ENCODE measurements at regions not wholly inside any gene's neighbourhood (a gene's known extent, or its start where the extent isn't known, plus 50 kb on each side); places are given as distances from the start of the nearest gene placed in this dataset.

DNA sequence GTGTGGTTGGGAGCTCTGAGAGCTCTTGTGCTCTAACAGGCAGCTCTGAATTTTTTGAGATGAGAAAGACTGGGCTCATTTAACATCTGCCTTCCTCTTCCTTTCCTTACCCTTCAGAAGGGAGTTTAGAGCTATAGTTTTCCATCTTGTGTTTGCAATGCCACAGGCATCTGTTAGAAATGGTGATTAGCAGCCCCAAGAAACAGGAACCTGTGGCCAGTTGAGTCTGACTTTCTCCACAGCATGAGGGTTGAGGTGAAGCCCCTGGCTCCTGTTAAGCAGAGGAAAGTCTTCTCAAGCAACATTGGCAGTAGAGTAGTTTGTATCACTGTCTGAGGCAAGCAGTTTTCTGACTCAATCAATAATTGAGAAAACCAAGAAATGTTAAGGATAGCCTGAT, 577.4 kb downstream of the ZEB2 start:
- intact Hi-C loops (cut with micrococcal nuclease) = no loop called here
- Histone ChIP-seq H3K27ac (ENCODE audit: low read depth in 1 of 2, low read length in 2 of 2) (no peak overlapping the region), H3K27me3 (ENCODE audit: control insufficient read depth in 2 of 2, insufficient read depth in 2 of 2, low read length in 2 of 2) (peaks cover 25 to 29% of the 10 kb centered on the region in 2 donors), H3K36me3 (replicated peaks in 1 of 2; ENCODE audit: control insufficient read depth in 1 of 2, insufficient read depth in 2 of 2, low read length in 2 of 2) (no peaks in the 10 kb centered on the region), H4K20me1 (ENCODE audit: insufficient read depth, low read length) (no peaks in the 10 kb centered on the region), H2AFZ (ENCODE audit: insufficient read depth, low read depth, low read length, poor library complexity, severe bottlenecking) (no peak overlapping the region), H3K4me1 (ENCODE audit: control insufficient read depth in 1 of 2, insufficient read depth in 2 of 2, low read length in 2 of 2) (peaks cover 0 to under 1% of the 10 kb centered on the region in 2 donors), H3K79me2 (ENCODE audit: insufficient read depth, low read length) (no peaks in the 10 kb centered on the region), H3K4me3 (replicated peaks in 1 of 3; ENCODE audit: low read depth in 2 of 3, low read length in 3 of 3) (no peak overlapping the region), H3K9ac (ENCODE audit: insufficient read depth, low read length, poor library complexity, severe bottlenecking) (no peak overlapping the region), H3K4me2 (replicated peaks; ENCODE audit: extremely low read depth, low read length, poor library complexity, severe bottlenecking) (no peak overlapping the region), H3K9me3 (replicated peaks in 1 of 2; ENCODE audit: control insufficient read depth in 1 of 2, insufficient read depth in 1 of 2, low read length in 2 of 2) (no peaks in the 10 kb centered on the region)
- Mint-ChIP-seq H3K4me1 (peaks cover 5% of the 10 kb centered on the region), H3K9me3 (peaks cover 0 to 3% (median 2%) of the 10 kb centered on the region in 7 donors), H3K27me3 (ENCODE audit: low read depth in 3 of 3) (peaks cover 25 to 30% (median 25%) of the 10 kb centered on the region in 3 donors), H3K27ac (no peak overlapping the region), H3K36me3 (peaks cover 5 to 6% of the 10 kb centered on the region in 2 donors), H3K4me3 (no peak overlapping the region)
- DNase-seq = no peak
- TF ChIP-seq, protein P1, sequence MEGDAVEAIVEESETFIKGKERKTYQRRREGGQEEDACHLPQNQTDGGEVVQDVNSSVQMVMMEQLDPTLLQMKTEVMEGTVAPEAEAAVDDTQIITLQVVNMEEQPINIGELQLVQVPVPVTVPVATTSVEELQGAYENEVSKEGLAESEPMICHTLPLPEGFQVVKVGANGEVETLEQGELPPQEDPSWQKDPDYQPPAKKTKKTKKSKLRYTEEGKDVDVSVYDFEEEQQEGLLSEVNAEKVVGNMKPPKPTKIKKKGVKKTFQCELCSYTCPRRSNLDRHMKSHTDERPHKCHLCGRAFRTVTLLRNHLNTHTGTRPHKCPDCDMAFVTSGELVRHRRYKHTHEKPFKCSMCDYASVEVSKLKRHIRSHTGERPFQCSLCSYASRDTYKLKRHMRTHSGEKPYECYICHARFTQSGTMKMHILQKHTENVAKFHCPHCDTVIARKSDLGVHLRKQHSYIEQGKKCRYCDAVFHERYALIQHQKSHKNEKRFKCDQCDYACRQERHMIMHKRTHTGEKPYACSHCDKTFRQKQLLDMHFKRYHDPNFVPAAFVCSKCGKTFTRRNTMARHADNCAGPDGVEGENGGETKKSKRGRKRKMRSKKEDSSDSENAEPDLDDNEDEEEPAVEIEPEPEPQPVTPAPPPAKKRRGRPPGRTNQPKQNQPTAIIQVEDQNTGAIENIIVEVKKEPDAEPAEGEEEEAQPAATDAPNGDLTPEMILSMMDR (IDR thresholded peaks at IDR 0.05) = no peak

DNA sequence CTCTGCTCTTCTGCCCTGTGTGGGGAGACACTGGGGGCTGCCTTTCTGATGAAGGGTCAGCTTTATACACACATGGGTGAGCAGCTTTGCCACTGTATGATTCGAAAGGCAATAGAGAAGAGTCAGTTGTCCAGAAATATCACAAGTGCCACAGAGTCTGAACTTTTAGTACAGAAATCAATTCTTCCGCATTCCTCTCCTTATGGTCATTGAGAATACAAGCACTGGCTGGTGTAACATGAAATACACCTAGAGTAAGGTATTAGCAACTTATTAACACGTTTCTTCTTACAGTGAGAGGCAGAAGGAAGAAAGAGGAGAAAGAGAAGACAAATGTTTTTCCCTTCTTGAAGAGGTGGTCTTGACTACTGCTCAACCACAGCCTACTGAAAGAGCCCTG, 579.2 kb downstream of the ZEB2 start:
- no peak overlapping the region for H3K27ac ChIP-seq (ENCODE audit: low read depth in 1 of 2, low read length in 2 of 2)
- H3K27me3 Mint-ChIP-seq (ENCODE audit: low read depth in 3 of 3) = peaks cover 40 to 43% (median 41%) of the 10 kb centered on the region in 3 donors
- H3K27me3 ChIP-seq (ENCODE audit: control insufficient read depth in 2 of 2, insufficient read depth in 2 of 2, low read length in 2 of 2) = peaks cover 36 to 44% of the 10 kb centered on the region in 2 donors
- no peak overlapping the region for H3K9ac ChIP-seq (ENCODE audit: insufficient read depth, low read length, poor library complexity, severe bottlenecking)
- WGBS (ENCODE audit: insufficient coverage) = 100% methylated on average over 1 of the region's 3 CpGs
- TF ChIP-seq, protein P1 (IDR thresholded peaks at IDR 0.05) = no peak
- no peak overlapping the region for H2AFZ ChIP-seq (ENCODE audit: insufficient read depth, low read depth, low read length, poor library complexity, severe bottlenecking)
- no peak overlapping the region for H3K27ac Mint-ChIP-seq
- intact Hi-C loops (cut with micrococcal nuclease) = no loop called here
- no peak overlapping the region for H3K4me3 ChIP-seq (replicated peaks in 1 of 3; ENCODE audit: low read depth in 2 of 3, low read length in 3 of 3)
- no peaks in the 10 kb centered on the region for H3K9me3 ChIP-seq (replicated peaks in 1 of 2; ENCODE audit: control insufficient read depth in 1 of 2, insufficient read depth in 1 of 2, low read length in 2 of 2)
- H3K4me1 ChIP-seq (ENCODE audit: control insufficient read depth in 1 of 2, insufficient read depth in 2 of 2, low read length in 2 of 2) = peaks cover 4 to 11% of the 10 kb centered on the region in 2 donors
- H3K79me2 ChIP-seq (ENCODE audit: insufficient read depth, low read length) = no peaks in the 10 kb centered on the region
- no peaks in the 10 kb centered on the region for H4K20me1 ChIP-seq (ENCODE audit: insufficient read depth, low read length)
- H3K36me3 Mint-ChIP-seq = peaks cover 0 to 2% of the 10 kb centered on the region in 2 donors
- no peak overlapping the region for H3K4me3 Mint-ChIP-seq
- H3K9me3 Mint-ChIP-seq = peaks cover 0 to 8% (median 2%) of the 10 kb centered on the region in 7 donors
- H3K4me2 ChIP-seq (replicated peaks; ENCODE audit: extremely low read depth, low read length, poor library complexity, severe bottlenecking) = no peak overlapping the region
- H3K36me3 ChIP-seq (replicated peaks in 1 of 2; ENCODE audit: control insufficient read depth in 1 of 2, insufficient read depth in 2 of 2, low read length in 2 of 2) = no peaks in the 10 kb centered on the region
- peaks cover 10% of the 10 kb centered on the region for H3K4me1 Mint-ChIP-seq
- no peak for DNase-seq

Measured in CD14-positive monocyte (primary cell).